H9 (cell line): ENCODE measurements at regions not wholly inside any gene's neighbourhood (a gene's known extent, or its start where the extent isn't known, plus 50 kb on each side); places are given as distances from the start of the nearest gene placed in this dataset.

Experiments used
- DNase-seq: peaks from one replicate; pipeline ENCODE4 v3.0.0-alpha.2; 2017
- H2AFZ ChIP-seq: one replicate; pipeline ENCODE4 v1.6.1; 2013; ENCODE audit warnings: mild to moderate bottlenecking, low read length, control low read depth, moderate library complexity
- H2AK5ac ChIP-seq: 2 replicates; pipeline ENCODE4 v1.6.1; 2013; ENCODE audit warnings: low read length, control low read depth, mixed read lengths; ENCODE audit not compliant: insufficient read length
- H2BK120ac ChIP-seq: one replicate; pipeline ENCODE4 v1.6.1; 2013; ENCODE audit warnings: low read depth, mild to moderate bottlenecking, low read length, control low read depth, inconsistent platforms; ENCODE audit not compliant: poor library complexity, severe bottlenecking
- H2BK12ac ChIP-seq: 2 replicates; pipeline ENCODE4 v1.6.1; 2013; ENCODE audit warnings: low read length, control low read depth, mixed read lengths, low read depth; ENCODE audit not compliant: insufficient read length
- H2BK15ac ChIP-seq: 2 replicates; pipeline ENCODE4 v1.6.1; 2013; ENCODE audit warnings: low read depth, low read length, control low read depth
- H2BK20ac ChIP-seq: one replicate; pipeline ENCODE4 v1.6.1; 2013; ENCODE audit warnings: low read depth, mild to moderate bottlenecking, low read length, control low read depth, inconsistent platforms; ENCODE audit not compliant: poor library complexity, severe bottlenecking
- H2BK5ac ChIP-seq: 2 replicates; pipeline ENCODE4 v1.6.1; 2013; ENCODE audit warnings: low read length, control low read depth, mixed read lengths; ENCODE audit not compliant: insufficient read length
- H3K14ac ChIP-seq: 2 replicates; pipeline ENCODE4 v1.6.1; 2013; ENCODE audit warnings: low read length, control low read depth; ENCODE audit not compliant: insufficient read depth
- H3K18ac ChIP-seq: 2 replicates; pipeline ENCODE4 v1.6.1; 2013; ENCODE audit warnings: low read depth, mild to moderate bottlenecking, mixed read lengths, low read length, control low read depth; ENCODE audit not compliant: insufficient read length
- H3K23ac ChIP-seq: 2 replicates; pipeline ENCODE4 v1.6.1; 2013; ENCODE audit warnings: low read length, control low read depth, mixed read lengths, low read depth; ENCODE audit not compliant: insufficient read length
- H3K23me2 ChIP-seq: 2 replicates; pipeline ENCODE4 v1.6.1; 2013; ENCODE audit warnings: low read depth, mild to moderate bottlenecking, mixed read lengths, low read length, control low read depth; ENCODE audit not compliant: insufficient read length, poor library complexity, severe bottlenecking
- H3K27ac ChIP-seq: 2 replicates; pipeline ENCODE4 v1.5.1; 2013; ENCODE audit warnings: low read length, control low read depth, mixed read lengths, low read depth; ENCODE audit not compliant: insufficient read length
- H3K27me3 ChIP-seq: 2 replicates; pipeline ENCODE4 v1.6.1; 2013; ENCODE audit warnings: low read length, control low read depth, inconsistent platforms; ENCODE audit not compliant: insufficient read depth
- H3K4ac ChIP-seq: 2 replicates; pipeline ENCODE4 v1.6.1; 2013; ENCODE audit warnings: low read depth, mild to moderate bottlenecking, control low read depth, inconsistent platforms, low read length, moderate library complexity
- H3K4me1 ChIP-seq: 2 replicates; pipeline ENCODE4 v1.6.1; 2013; ENCODE audit warnings: low read length, control low read depth, inconsistent platforms; ENCODE audit not compliant: insufficient read depth
- H3K4me2 ChIP-seq: 2 replicates; pipeline ENCODE4 v1.6.1; 2013; ENCODE audit warnings: low read length, control low read depth, mixed read lengths; ENCODE audit not compliant: insufficient read length, insufficient read depth
- H3K56ac ChIP-seq: 2 replicates; pipeline ENCODE4 v1.6.1; 2013; ENCODE audit warnings: low read depth, mild to moderate bottlenecking, mixed read lengths, low read length, control low read depth; ENCODE audit not compliant: insufficient read length
- H3K79me1 ChIP-seq: 2 replicates; pipeline ENCODE4 v1.6.1; 2013; ENCODE audit warnings: low read depth, mild to moderate bottlenecking, moderate library complexity, low read length, control low read depth, inconsistent platforms; ENCODE audit not compliant: insufficient read depth, poor library complexity, severe bottlenecking
- H3K79me2 ChIP-seq: 2 replicates; pipeline ENCODE4 v1.6.1; 2013; ENCODE audit warnings: low read length, control low read depth, inconsistent platforms; ENCODE audit not compliant: insufficient read depth
- H3K9ac ChIP-seq: 2 replicates; pipeline ENCODE4 v1.6.1; 2013; ENCODE audit warnings: low read length, control low read depth, mixed read lengths; ENCODE audit not compliant: insufficient read length; ENCODE audit errors: extremely low read depth
- H3K9me3 ChIP-seq: one replicate; pipeline ENCODE4 v1.6.1; 2013; ENCODE audit warnings: low read depth, low read length, inconsistent platforms; ENCODE audit not compliant: control insufficient read depth
- H3T11ph ChIP-seq: one replicate; pipeline ENCODE4 v1.6.1; 2013; ENCODE audit warnings: mild to moderate bottlenecking, low read length, control low read depth, inconsistent platforms
- H4K20me1 ChIP-seq: one replicate; pipeline ENCODE4 v1.6.1; 2013; ENCODE audit not compliant: control insufficient read depth, insufficient read length, insufficient read depth
- H4K5ac ChIP-seq: 2 replicates; pipeline ENCODE4 v1.6.1; 2013; ENCODE audit warnings: low read depth, mild to moderate bottlenecking, mixed read lengths, low read length, control low read depth; ENCODE audit not compliant: insufficient read length
- H4K8ac ChIP-seq: replicated peaks from 2 replicates; pipeline ENCODE4 v1.6.1; 2013; ENCODE audit warnings: low read length, control low read depth, mixed read lengths, low read depth; ENCODE audit not compliant: insufficient read length
- H4K91ac ChIP-seq: 2 replicates; pipeline ENCODE4 v1.6.1; 2013; ENCODE audit warnings: low read depth, mild to moderate bottlenecking, moderate library complexity, mixed read lengths, low read length, control low read depth; ENCODE audit not compliant: insufficient read length
- H3K27ac Mint-ChIP-seq, 3 experiments: 2 replicates in 2 of 3; 3 replicates in 1 of 3; pipeline ENCODE4 v1.8.0; 2020 to 2021; ENCODE audit warnings: mixed read lengths in 3 of 3, mild to moderate bottlenecking in 1 of 3, moderate library complexity in 1 of 3
- H3K27me3 Mint-ChIP-seq: 2 replicates; pipeline ENCODE4 v1.8.0; 2021; ENCODE audit warnings: low read depth, mild to moderate bottlenecking, moderate library complexity, mixed read lengths
- H3K36me3 Mint-ChIP-seq, 3 experiments: 2 replicates in 2 of 3; 3 replicates in 1 of 3; pipeline ENCODE4 v1.8.0; 2020 to 2021; ENCODE audit warnings: low read depth in 3 of 3, mixed read lengths in 3 of 3; ENCODE audit not compliant: insufficient read depth in 1 of 3
- H3K4me1 Mint-ChIP-seq, 2 experiments: 2 replicates each; pipeline ENCODE4 v1.8.0; 2020; ENCODE audit warnings: mixed read lengths in 2 of 2
- H3K4me3 Mint-ChIP-seq, 2 experiments: 2 replicates in 1 of 2; 3 replicates in 1 of 2; pipeline ENCODE4 v1.8.0; 2020 to 2021; ENCODE audit warnings: mild to moderate bottlenecking in 2 of 2, mixed read lengths in 2 of 2, moderate library complexity in 1 of 2
- H3K9me3 Mint-ChIP-seq, 2 experiments: 2 replicates in 1 of 2; 3 replicates in 1 of 2; pipeline ENCODE4 v1.8.0; 2020; ENCODE audit warnings: mild to moderate bottlenecking in 2 of 2, mixed read lengths in 2 of 2, moderate library complexity in 1 of 2
- CTCF ChIP-seq: fragments of 200-600 bp; sonication (generic); conservative IDR thresholded peaks from 3 replicates; pipeline ENCODE4 v1.8.0; 2021; ENCODE audit warnings: antibody characterized with exemption, mild to moderate bottlenecking
- WGBS: extraction: QIAGEN DNeasy Blood & Tissue Kit; methylation state at CpG from one replicate; pipeline ENCODE4 v1.1.7; 2013; ENCODE audit warnings: missing lambda C conversion rate, low lambda C conversion rate, mixed read lengths; ENCODE audit not compliant: insufficient read length; ENCODE audit errors: extremely low coverage; 5-methylcytosine and 5-hydroxymethylcytosine counted together

- H3K79me1 ChIP-seq, result no peaks in the 10 kb centered on the region
- H3K4ac ChIP-seq, result no peak overlapping the region
- H2BK5ac ChIP-seq, result no peak overlapping the region
- H4K5ac ChIP-seq, result no peak overlapping the region
- no peak overlapping the region for H2BK15ac ChIP-seq
- H3K27ac ChIP-seq, result no peak overlapping the region
- H3K23ac ChIP-seq, result no peak overlapping the region
- Mint-ChIP-seq H3K9me3 (no peaks in the 10 kb centered on the region), H3K4me3 (peak overlapping the region; percentile 86 to 89), H3K4me1 (peaks cover 32 to 37% of the 10 kb centered on the region in 2 experiments), H3K27ac (no peak overlapping the region), H3K36me3 (0 out of 7 replicates have a peak, but pooled peaks cover 0 to 3% (median 0%) of the 10 kb centered on the region in 3 experiments), H3K27me3 (peaks cover 50% of the 10 kb centered on the region)
- no peak overlapping the region for H2AK5ac ChIP-seq
- DNase-seq, result no peak
- peaks cover 8% of the 10 kb centered on the region; the same call in 1 of the 2 replicates for H3K4me1 ChIP-seq
- H3K9me3 ChIP-seq, result no peaks in the 10 kb centered on the region
- H2BK20ac ChIP-seq, result no peak overlapping the region
- no peak overlapping the region for H3T11ph ChIP-seq
- H4K91ac ChIP-seq, result no peak overlapping the region
- WGBS, result no CpG with 5 or more reads among the region's 8 CpGs
- H3K4me2 ChIP-seq, result peak overlapping the region; percentile 63
- no peak overlapping the region for H3K56ac ChIP-seq
- H3K27me3 ChIP-seq, result peaks cover 27% of the 10 kb centered on the region
- H3K79me2 ChIP-seq, result no peaks in the 10 kb centered on the region
- no peak overlapping the region for H2AFZ ChIP-seq
- H4K20me1 ChIP-seq, result no peaks in the 10 kb centered on the region
- no peak overlapping the region for H4K8ac ChIP-seq
- H3K23me2 ChIP-seq, result peaks cover 17% of the 10 kb centered on the region
- no peak overlapping the region for H3K14ac ChIP-seq
- H2BK12ac ChIP-seq, result no peak overlapping the region
- H3K9ac ChIP-seq, result no peak overlapping the region
- no peak for TF ChIP-seq CTCF
- H2BK120ac ChIP-seq, result no peak overlapping the region
- H3K18ac ChIP-seq, result peak overlapping the region; percentile 18
Measured at GRCh38 chrX:2585158-2585470, 84.3 kb upstream of the DHRSX start.
